SK-N-SH treated with all-trans-retinoic acid at 6 μM for 48 hours (cell line): ENCODE measurements at regions not wholly inside any gene's neighbourhood (a gene's known extent, or its start where the extent isn't known, plus 50 kb on each side); places are given as distances from the start of the nearest gene placed in this dataset.
"Not testable (repeated sequence)": the region's sequence is repeated elsewhere in the genome, so short reads cannot be mapped to it uniquely, and the experiment has no call there.

Experiments used
- ATAC-seq: fragments of 200-7000 bp; cut with Tn5 transposase; 3 replicates; pipeline ENCODE4 v1.9.1; 2020; ENCODE audit warnings: mild to moderate bottlenecking, moderate library complexity
- ARNTL ChIP-seq: fragments of 450-650 bp; formaldehyde crosslinking; IDR thresholded peaks from 2 replicates; pipeline ENCODE4 v1.5.0; 2020; ENCODE audit warnings: low read depth, mild to moderate bottlenecking, moderate library complexity, borderline replicate concordance
- BACH2 ChIP-seq: fragments of 250-450 bp; sonication (Bioruptor Pico); IDR thresholded peaks from 2 replicates; pipeline ENCODE4 v1.9.0; 2021; ENCODE audit warnings: mild to moderate bottlenecking, borderline replicate concordance
- CREB5 ChIP-seq: fragments of 250-450 bp; sonication (Bioruptor Pico); IDR thresholded peaks from 2 replicates; pipeline ENCODE4 v1.5.1; 2020; ENCODE audit warnings: low read depth, mild to moderate bottlenecking, moderate library complexity
- CSDC2 ChIP-seq: fragments of 250-450 bp; sonication (Bioruptor Pico); IDR thresholded peaks from 2 replicates; pipeline ENCODE4 v1.5.0; 2020; ENCODE audit warnings: mild to moderate bottlenecking, moderate library complexity
- CSRNP3 ChIP-seq: fragments of 250-450 bp; sonication (Bioruptor Pico); IDR thresholded peaks from 2 replicates; pipeline ENCODE4 v1.5.1; 2021; ENCODE audit warnings: mild to moderate bottlenecking, moderate library complexity
- ESRRG ChIP-seq: fragments of 250-450 bp; sonication (Bioruptor Pico); IDR thresholded peaks from 2 replicates; pipeline ENCODE4 v1.6.1; 2021; ENCODE audit warnings: mild to moderate bottlenecking
- ISL1 ChIP-seq: fragments of 250-450 bp; sonication (Bioruptor Pico); IDR thresholded peaks from 2 replicates; pipeline ENCODE4 v2.1.2; 2022; ENCODE audit warnings: mild to moderate bottlenecking, moderate library complexity
- OSR1 ChIP-seq: fragments of 250-450 bp; sonication (Bioruptor Pico); IDR thresholded peaks from 2 replicates; pipeline ENCODE4 v1.8.0; 2022; ENCODE audit warnings: moderate library complexity, mild to moderate bottlenecking, inconsistent platforms
- PATZ1 ChIP-seq: fragments of 250-450 bp; sonication (Bioruptor Pico); IDR thresholded peaks from 2 replicates; pipeline ENCODE4 v1.8.0; 2020; ENCODE audit warnings: mild to moderate bottlenecking, moderate library complexity, borderline replicate concordance
- PPARA ChIP-seq: fragments of 250-450 bp; sonication (Bioruptor Pico); IDR thresholded peaks from 2 replicates; pipeline ENCODE4 v1.5.0; 2020; ENCODE audit warnings: mild to moderate bottlenecking, borderline replicate concordance
- RARB ChIP-seq: fragments of 250-450 bp; sonication (Bioruptor Pico); IDR thresholded peaks from 2 replicates; pipeline ENCODE4 v1.8.0; 2021; ENCODE audit warnings: mild to moderate bottlenecking, moderate library complexity
- SNAI2 ChIP-seq: fragments of 250-450 bp; sonication (Bioruptor Pico); IDR thresholded peaks from 2 replicates; pipeline ENCODE4 v1.5.0; 2020; ENCODE audit warnings: mild to moderate bottlenecking, moderate library complexity
- TOX ChIP-seq: fragments of 250-450 bp; sonication (Bioruptor Pico); IDR thresholded peaks from 2 replicates; pipeline ENCODE4 v1.8.0; 2021; ENCODE audit warnings: mild to moderate bottlenecking, moderate library complexity, borderline replicate concordance
- ZC3H10 ChIP-seq: fragments of 250-450 bp; sonication (Bioruptor Pico); IDR thresholded peaks from 2 replicates; pipeline ENCODE4 v1.5.1; 2021; ENCODE audit warnings: mild to moderate bottlenecking, moderate library complexity
- ZFP3 ChIP-seq: fragments of 250-450 bp; sonication (Bioruptor Pico); IDR thresholded peaks from 2 replicates; pipeline ENCODE4 v1.5.0; 2020; ENCODE audit warnings: mild to moderate bottlenecking, moderate library complexity
- ZFP30 ChIP-seq: fragments of 450-650 bp; formaldehyde crosslinking; IDR thresholded peaks from 2 replicates; pipeline ENCODE4 v1.5.0; 2022; ENCODE audit warnings: mild to moderate bottlenecking, moderate library complexity
- ZNF565 ChIP-seq: fragments of 450-650 bp; formaldehyde crosslinking; conservative IDR thresholded peaks from 2 replicates; pipeline ENCODE4 v1.5.0; 2020; ENCODE audit warnings: low read depth, mild to moderate bottlenecking, moderate library complexity
- ZNF70 ChIP-seq: fragments of 450-650 bp; formaldehyde crosslinking; IDR thresholded peaks from 2 replicates; pipeline ENCODE4 v1.5.0; 2020; ENCODE audit warnings: mild to moderate bottlenecking, moderate library complexity
- ZNF8 ChIP-seq: fragments of 450-650 bp; formaldehyde crosslinking; IDR thresholded peaks from 2 replicates; pipeline ENCODE4 v1.5.0; 2020; ENCODE audit warnings: mild to moderate bottlenecking, moderate library complexity

GRCh38 chr14:83711046-83711445, 1818.9 kb upstream of the FLRT2 start:
- ATAC-seq, result no peak
- TF ChIP-seq ZNF8 (CRISPR knock-in tag), result no peak
- TF ChIP-seq TOX (CRISPR knock-in tag), result no peak
- TF ChIP-seq ZFP30 (CRISPR knock-in tag), result no peak
- TF ChIP-seq BACH2, result no peak

- TF ChIP-seq ZFP30 (CRISPR knock-in tag) (no peak), OSR1 (CRISPR knock-in tag) (no peak), ARNTL (CRISPR knock-in tag) (no peak), RARB (CRISPR knock-in tag) (no peak), ZFP3 (CRISPR knock-in tag) (no peak), PATZ1 (CRISPR knock-in tag) (no peak), CREB5 (CRISPR knock-in tag) (no peak), TOX (CRISPR knock-in tag) (no peak), CSRNP3 (CRISPR knock-in tag) (no peak), ZNF70 (CRISPR knock-in tag) (no peak), ZC3H10 (CRISPR knock-in tag) (no peak), ESRRG (no peak), SNAI2 (CRISPR knock-in tag) (no peak)
- no peak for ATAC-seq
These were observed 1817.4 kb upstream of the FLRT2 start for GRCh38 chr14:83712418-83713129.

- TF ChIP-seq OSR1 (CRISPR knock-in tag), result no peak
- peak; percentile 55; the same call in 1 of the 2 replicates for TF ChIP-seq ISL1
- TF ChIP-seq, all 23 proteins: peak for 1
- ATAC-seq, result no peak
These were observed 1816.2 kb upstream of the FLRT2 start for GRCh38 chr14:83713732-83714131.

GRCh38 chr14:83714151-83714550, 1815.8 kb upstream of the FLRT2 start:
- TF ChIP-seq PPARA (CRISPR knock-in tag) (no peak), ZC3H10 (CRISPR knock-in tag) (no peak), ZNF8 (CRISPR knock-in tag) (no peak), TOX (CRISPR knock-in tag) (no peak), CSDC2 (CRISPR knock-in tag) (no peak), CSRNP3 (CRISPR knock-in tag) (no peak), PATZ1 (CRISPR knock-in tag) (no peak), OSR1 (CRISPR knock-in tag) (no peak), ZNF565 (CRISPR knock-in tag) (no peak)
- ATAC-seq, result no peak

- ATAC-seq, result not testable (repeated sequence)
These were observed 1810.5 kb upstream of the FLRT2 start for GRCh38 chr14:83719435-83719834.
